SU-DHL-6 (cell line): ENCODE measurements at regions not wholly inside any gene's neighbourhood (a gene's known extent, or its start where the extent isn't known, plus 50 kb on each side); places are given as distances from the start of the nearest gene placed in this dataset.

Experiments
- H2AFZ ChIP-seq: fragments of 200-600 bp; sonication (generic); 2 replicates; pipeline ENCODE4 v1.6.1; 2014; ENCODE audit warnings: low read depth, mild to moderate bottlenecking, moderate library complexity, mixed read lengths, antibody characterized with exemption, low read length; ENCODE audit not compliant: severe bottlenecking
- H3F3A ChIP-seq: fragments of 200-600 bp; shearing (Covaris generic); 2 replicates; pipeline ENCODE4 v1.6.0; 2016; ENCODE audit warnings: antibody characterized with exemption, mild to moderate bottlenecking; ENCODE audit not compliant: insufficient read depth
- H3K27ac ChIP-seq: fragments of 200-600 bp; sonication (generic); 2 replicates; pipeline ENCODE4 v1.5.1; 2016; ENCODE audit warnings: low read depth, mild to moderate bottlenecking, low read length, moderate library complexity, mixed read lengths
- H3K27me3 ChIP-seq: fragments of 200-600 bp; sonication (generic), shearing (Covaris generic); 2 replicates; pipeline ENCODE4 v1.6.0; 2014; ENCODE audit warnings: mild to moderate bottlenecking, low read length
- H3K36me3 ChIP-seq: fragments of 200-600 bp; sonication (generic); 2 replicates; pipeline ENCODE4 v1.6.1; 2014; ENCODE audit warnings: mild to moderate bottlenecking, low read length, mixed read lengths
- H3K4me2 ChIP-seq: fragments of 300-600, 200-600 bp; shearing (Covaris generic), sonication (generic); 2 replicates; pipeline ENCODE4 v1.6.0; 2014; ENCODE audit warnings: low read length, low read depth, mild to moderate bottlenecking; ENCODE audit not compliant: poor library complexity, severe bottlenecking
- H3K4me3 ChIP-seq: fragments of 200-600 bp; sonication (generic); 2 replicates; pipeline ENCODE4 v1.5.1; 2014; ENCODE audit warnings: antibody characterized with exemption, low read length, mild to moderate bottlenecking, mixed read lengths; ENCODE audit not compliant: insufficient read depth, poor library complexity, severe bottlenecking
- H3K79me2 ChIP-seq: fragments of 200-600 bp; sonication (generic); 2 replicates; pipeline ENCODE4 v1.6.1; 2014; ENCODE audit warnings: mild to moderate bottlenecking, low read length, moderate library complexity; ENCODE audit not compliant: insufficient read depth
- H3K9ac ChIP-seq: fragments of 200-600 bp; sonication (generic); 2 replicates; pipeline ENCODE4 v1.7.0; 2014; ENCODE audit warnings: mild to moderate bottlenecking, low read length
- H3K9me2 ChIP-seq: fragments of 200-600 bp; sonication (generic); replicated peaks from 2 replicates; pipeline ENCODE4 v1.6.1; 2014; ENCODE audit warnings: low read length; ENCODE audit not compliant: insufficient read depth
- H3K9me3 ChIP-seq: fragments of 200-600 bp; sonication (generic); 2 replicates; pipeline ENCODE4 v1.6.1; 2014; ENCODE audit warnings: low read length, mixed read lengths; ENCODE audit not compliant: insufficient read depth
- H4K20me1 ChIP-seq: fragments of 200-600 bp; sonication (generic); 2 replicates; pipeline ENCODE4 v1.6.1; 2014; ENCODE audit warnings: low read depth, mild to moderate bottlenecking, antibody characterized with exemption, low read length, moderate library complexity, mixed read lengths
- CTCF ChIP-seq: fragments of 200-600 bp; sonication (generic); IDR thresholded peaks from one replicate; pipeline ENCODE4 v1.5.1; 2017; ENCODE audit warnings: antibody characterized with exemption, mild to moderate bottlenecking, low read length, moderate library complexity; ENCODE audit not compliant: insufficient read depth, poor library complexity, severe bottlenecking
- EZH2phosphoT487 ChIP-seq: fragments of 200-600 bp; sonication (generic), shearing (Covaris generic); conservative IDR thresholded peaks from 2 replicates; pipeline ENCODE4 v1.6.1; 2018; ENCODE audit warnings: mild to moderate bottlenecking, antibody characterized with exemption, low read length, moderate library complexity, mixed read lengths

DNA sequence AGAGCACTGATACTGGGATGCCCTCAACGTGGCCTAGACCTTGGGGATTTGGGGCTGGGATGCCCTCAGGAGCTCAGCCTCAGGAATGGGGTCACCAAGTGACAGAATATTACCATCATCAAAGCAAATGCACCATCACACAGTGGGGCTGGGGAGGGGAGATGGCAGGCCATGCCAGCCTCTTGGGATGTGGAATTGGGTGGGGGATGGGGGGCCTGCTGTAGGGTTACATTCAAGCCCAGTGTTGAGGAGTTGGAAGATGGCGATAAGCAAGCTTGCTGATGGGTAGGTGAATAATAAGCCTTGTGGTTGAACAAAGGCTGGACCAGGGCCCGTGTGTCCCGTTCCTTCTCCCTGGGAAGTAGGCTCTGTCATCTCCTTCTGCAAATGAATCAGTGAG lies 69.1 kb upstream of the GPR12 start:
- Histone ChIP-seq H3F3A (no peaks in the 10 kb centered on the region), H3K9ac (no peak overlapping the region), H2AFZ (no peak overlapping the region), H3K27me3 (no peaks in the 10 kb centered on the region), H3K4me2 (no peak overlapping the region), H3K9me3 (no peaks in the 10 kb centered on the region), H4K20me1 (no peaks in the 10 kb centered on the region), H3K27ac (no peak overlapping the region), H3K36me3 (no peaks in the 10 kb centered on the region), H3K79me2 (no peaks in the 10 kb centered on the region), H3K9me2 (no peaks in the 10 kb centered on the region), H3K4me3 (no peak overlapping the region)
- TF ChIP-seq EZH2phosphoT487, result no peak
- TF ChIP-seq CTCF, result no peak

DNA sequence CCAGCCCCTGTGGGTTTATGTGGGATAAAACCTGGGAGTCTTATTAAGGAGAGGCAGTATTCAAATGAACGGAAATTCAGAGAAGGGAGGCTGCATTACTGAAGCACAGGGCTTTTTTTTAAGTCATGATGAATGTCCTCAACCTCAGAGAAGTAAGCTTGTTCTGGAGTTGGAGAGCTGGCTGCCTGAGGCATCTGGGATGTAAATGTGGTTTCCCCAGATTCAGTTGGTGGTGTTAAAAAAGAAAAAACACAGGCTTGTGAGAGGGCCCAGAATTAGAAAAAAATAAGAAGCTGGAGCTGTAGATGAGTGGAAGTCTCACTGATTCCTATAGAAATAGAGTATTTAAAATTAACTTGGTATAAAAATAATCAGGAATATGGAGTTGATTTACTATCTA lies 64.0 kb upstream of the GPR12 start:
- no peak for TF ChIP-seq CTCF
- TF ChIP-seq EZH2phosphoT487, result no peak
- no peaks in the 10 kb centered on the region for H3K9me2 ChIP-seq
- no peak overlapping the region for H3K9ac ChIP-seq
- no peak overlapping the region for H3K4me3 ChIP-seq
- H3K36me3 ChIP-seq, result no peaks in the 10 kb centered on the region
- no peaks in the 10 kb centered on the region for H4K20me1 ChIP-seq
- H3F3A ChIP-seq, result no peaks in the 10 kb centered on the region
- no peaks in the 10 kb centered on the region for H3K27me3 ChIP-seq
- no peak overlapping the region for H3K27ac ChIP-seq
- H3K4me2 ChIP-seq, result no peak overlapping the region
- H2AFZ ChIP-seq, result no peak overlapping the region
- no peaks in the 10 kb centered on the region for H3K79me2 ChIP-seq
- no peaks in the 10 kb centered on the region for H3K9me3 ChIP-seq

DNA sequence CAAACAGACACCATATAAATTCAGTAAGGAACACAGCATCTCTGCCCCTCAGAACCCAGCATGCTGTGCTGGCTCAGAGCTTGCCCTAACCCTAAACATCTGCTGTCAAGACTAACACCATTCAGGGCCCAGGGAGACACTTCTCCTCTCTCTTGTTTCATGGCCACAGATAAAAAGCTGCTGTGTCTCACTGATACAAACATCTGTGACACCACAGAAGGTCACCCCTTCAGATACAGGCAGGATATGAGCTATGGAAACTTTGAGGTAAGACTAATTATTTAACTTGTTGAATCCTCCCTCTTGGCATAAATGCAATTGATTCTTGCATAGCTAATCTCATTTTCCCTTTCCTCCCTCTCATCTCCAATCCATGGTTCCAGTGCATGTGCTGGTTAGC lies 61.6 kb upstream of the GPR12 start:
- H3K27ac ChIP-seq, result no peak overlapping the region
- H3K27me3 ChIP-seq, result no peaks in the 10 kb centered on the region
- no peak overlapping the region for H3K4me2 ChIP-seq
- no peak overlapping the region for H3K9ac ChIP-seq
- no peak for TF ChIP-seq EZH2phosphoT487
- no peak for TF ChIP-seq CTCF
- H3F3A ChIP-seq, result no peaks in the 10 kb centered on the region
- no peak overlapping the region for H3K4me3 ChIP-seq
- H4K20me1 ChIP-seq, result no peaks in the 10 kb centered on the region
- no peaks in the 10 kb centered on the region for H3K36me3 ChIP-seq
- no peaks in the 10 kb centered on the region for H3K9me3 ChIP-seq
- H3K9me2 ChIP-seq, result no peaks in the 10 kb centered on the region
- no peaks in the 10 kb centered on the region for H3K79me2 ChIP-seq
- H2AFZ ChIP-seq, result no peak overlapping the region

- Histone ChIP-seq H3K79me2 (no peaks in the 10 kb centered on the region), H3K9me3 (no peaks in the 10 kb centered on the region), H3K9ac (no peak overlapping the region), H2AFZ (no peak overlapping the region), H3K27me3 (no peaks in the 10 kb centered on the region), H4K20me1 (no peaks in the 10 kb centered on the region), H3F3A (no peaks in the 10 kb centered on the region), H3K27ac (no peak overlapping the region), H3K4me3 (no peak overlapping the region), H3K36me3 (no peaks in the 10 kb centered on the region), H3K4me2 (no peak overlapping the region), H3K9me2 (no peaks in the 10 kb centered on the region)
- TF ChIP-seq CTCF, result no peak
- TF ChIP-seq EZH2phosphoT487, result no peak
These were observed 61.1 kb upstream of the GPR12 start for GRCh38 chr13:26821672-26822071.
